ENCODE measurements at regions not wholly inside any gene's neighbourhood (a gene's known extent, or its start where the extent isn't known, plus 50 kb on each side); places are given as distances from the start of the nearest gene placed in this dataset.
"Not testable (repeated sequence)": the region's sequence is repeated elsewhere in the genome, so short reads cannot be mapped to it uniquely, and the experiment has no call there.

DNA sequence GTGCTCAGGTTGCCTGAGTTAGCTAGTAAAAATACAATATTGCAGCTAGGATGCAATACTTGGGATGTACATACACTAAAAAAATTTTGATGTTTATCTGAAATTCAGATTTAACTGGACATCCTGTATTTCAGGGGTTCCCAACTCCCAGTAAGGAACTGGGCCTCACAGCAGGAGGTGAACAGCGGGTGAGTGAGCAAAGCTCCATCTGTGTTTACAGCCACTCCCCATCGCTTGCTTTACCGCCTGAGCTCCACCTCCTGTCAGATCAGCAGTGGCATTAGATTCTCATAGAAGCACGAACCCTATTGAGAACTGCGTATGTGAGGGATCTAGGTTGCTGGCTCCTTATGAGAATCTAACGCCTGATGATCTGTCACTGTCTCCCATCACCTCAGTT lies 285.1 kb upstream of the PROK2 start:
- Mint-ChIP-seq H3K36me3 (ENCODE audit: insufficient read depth) (no peaks in the 10 kb centered on the region), H3K4me1 (ENCODE audit: low read depth in 2 of 2) (no peaks in the 10 kb centered on the region), H3K27me3 (peaks cover 36 to 37% of the 10 kb centered on the region in 2 donors), H3K9me3 (peaks cover 0 to 3% of the 10 kb centered on the region in 2 donors), H3K27ac (peak overlapping the region in 1 of 2 donors; percentile 46), H3K4me3 (no peak overlapping the region)
- DNase-seq: no peak
- ATAC-seq (replicated peaks): no peak

- Mint-ChIP-seq H3K9me3 (peaks cover 0 to under 1% of the 10 kb centered on the region in 2 donors), H3K27ac (peak overlapping the region in 1 of 2 donors; percentile 46), H3K36me3 (ENCODE audit: insufficient read depth) (no peaks in the 10 kb centered on the region), H3K4me1 (ENCODE audit: low read depth in 2 of 2) (no peaks in the 10 kb centered on the region), H3K4me3 (no peak overlapping the region), H3K27me3 (peaks cover 36 to 37% of the 10 kb centered on the region in 2 donors)
- DNase-seq (no peak), ATAC-seq (replicated peaks) (no peak)
These were observed 284.6 kb upstream of the PROK2 start for GRCh38 chr3:72069543-72069942.

DNA sequence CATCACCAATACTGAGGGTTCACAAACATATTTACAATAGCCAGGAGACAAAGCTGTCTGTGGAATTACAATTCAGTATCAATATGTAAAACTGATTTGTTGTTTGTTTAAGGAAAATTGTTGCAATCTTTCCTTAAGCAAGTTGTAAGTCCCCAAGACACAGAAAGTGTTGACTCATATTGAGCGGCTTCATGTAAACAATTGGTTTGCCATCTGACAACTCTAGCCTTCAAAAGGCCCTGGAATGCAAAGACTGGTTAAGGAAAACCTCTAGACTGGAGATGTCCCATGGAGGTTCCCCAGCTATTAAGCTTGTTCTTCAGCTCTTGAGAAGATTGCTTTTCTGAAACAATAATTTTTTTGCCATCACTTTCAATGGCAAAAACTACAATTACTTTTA lies 283.7 kb upstream of the PROK2 start:
- ATAC-seq (replicated peaks) (no peak), DNase-seq (no peak)
- Mint-ChIP-seq H3K36me3 (ENCODE audit: insufficient read depth) (no peaks in the 10 kb centered on the region), H3K9me3 (peaks cover 5 to 7% of the 10 kb centered on the region in 2 donors), H3K4me3 (no peak overlapping the region), H3K27me3 (peaks cover 36 to 44% of the 10 kb centered on the region in 2 donors), H3K27ac (no peak overlapping the region), H3K4me1 (ENCODE audit: low read depth in 2 of 2) (no peaks in the 10 kb centered on the region)

DNA sequence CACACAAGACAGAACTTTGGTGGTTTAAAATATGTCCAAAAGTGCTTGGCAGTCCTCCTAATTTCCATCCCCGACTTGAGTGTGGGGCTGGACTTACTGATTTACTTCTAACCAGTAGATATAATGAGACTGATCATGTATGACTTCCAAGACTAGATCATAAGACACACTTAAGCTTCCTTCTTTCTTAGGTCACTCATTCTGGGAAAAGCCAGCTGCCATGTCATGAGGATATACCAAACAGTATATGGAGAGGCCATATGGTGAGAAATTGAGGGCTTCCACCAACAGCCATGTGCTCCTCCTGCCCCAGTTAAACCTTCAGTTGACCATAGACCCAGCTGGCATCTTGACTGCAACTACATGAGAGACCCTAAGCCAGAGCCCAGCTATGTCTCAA lies 282.8 kb upstream of the PROK2 start:
- Mint-ChIP-seq H3K27ac (no peak overlapping the region), H3K4me1 (ENCODE audit: low read depth in 2 of 2) (no peaks in the 10 kb centered on the region), H3K27me3 (peaks cover 31 to 53% of the 10 kb centered on the region in 2 donors), H3K36me3 (ENCODE audit: insufficient read depth) (no peaks in the 10 kb centered on the region), H3K4me3 (no peak overlapping the region), H3K9me3 (peaks cover 5 to 7% of the 10 kb centered on the region in 2 donors)
- ATAC-seq (replicated peaks) (no peak), DNase-seq (no peak)

DNA sequence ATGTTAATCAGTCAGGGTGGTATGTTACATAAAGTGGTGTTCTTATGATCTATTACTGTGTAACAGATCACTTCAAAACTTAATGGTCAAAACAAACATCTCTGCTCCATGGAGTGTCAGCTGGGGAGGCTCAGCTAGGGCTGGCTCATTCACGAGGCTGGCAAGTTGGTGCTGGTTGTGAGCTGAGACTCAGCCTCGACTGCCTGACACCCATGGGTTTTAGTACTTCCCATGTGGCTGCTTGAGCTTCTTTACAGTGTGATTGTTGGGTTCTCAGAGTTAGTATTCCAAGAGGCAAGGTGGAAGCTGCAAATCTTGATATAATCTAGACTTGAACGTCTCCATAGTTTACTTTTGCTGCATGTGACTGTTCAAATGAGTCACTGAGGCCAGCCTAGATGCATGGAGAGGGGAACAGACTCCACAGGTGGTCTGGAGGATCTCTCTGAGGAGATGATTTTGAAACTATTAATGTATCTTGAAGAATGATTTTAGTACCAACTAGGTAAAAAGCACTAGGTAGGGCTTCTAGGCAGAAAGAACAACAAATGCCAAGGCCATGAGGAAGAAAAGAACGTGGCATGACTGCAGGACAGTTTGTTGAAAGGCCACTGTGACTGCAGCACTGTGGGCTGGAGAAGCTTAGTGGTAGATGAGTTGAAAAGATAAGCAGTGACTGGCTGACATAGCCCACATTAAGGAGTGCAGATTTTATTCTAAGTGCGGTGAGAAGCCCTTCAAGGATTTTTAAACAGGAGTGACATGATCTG lies 281.1 kb upstream of the PROK2 start:
- Mint-ChIP-seq H3K4me1 (ENCODE audit: low read depth in 2 of 2) (no peaks in the 10 kb centered on the region), H3K27me3 (peaks cover 20 to 45% of the 10 kb centered on the region in 2 donors), H3K4me3 (no peak overlapping the region), H3K36me3 (ENCODE audit: insufficient read depth) (no peaks in the 10 kb centered on the region), H3K27ac (no peak overlapping the region), H3K9me3 (peaks cover 5 to 7% of the 10 kb centered on the region in 2 donors)
- DNase-seq (no peak), ATAC-seq (replicated peaks) (no peak)

GRCh38 chr3:72065236-72065635 lies 280.3 kb upstream of the PROK2 start:
- Mint-ChIP-seq H3K27ac (no peak overlapping the region), H3K27me3 (peaks cover 18 to 53% of the 10 kb centered on the region in 2 donors), H3K36me3 (ENCODE audit: insufficient read depth) (no peaks in the 10 kb centered on the region), H3K4me1 (ENCODE audit: low read depth in 2 of 2) (no peaks in the 10 kb centered on the region), H3K9me3 (peaks cover 5 to 7% of the 10 kb centered on the region in 2 donors), H3K4me3 (no peak overlapping the region)
- ATAC-seq (replicated peaks) (no peak), DNase-seq (no peak)

- H3K36me3 Mint-ChIP-seq (ENCODE audit: insufficient read depth); H3K9me3 Mint-ChIP-seq: not testable (repeated sequence)
These were observed 279.8 kb upstream of the PROK2 start for GRCh38 chr3:72064727-72065126.

GRCh38 chr3:72062017-72062416 lies 277.1 kb upstream of the PROK2 start:
- no peak overlapping the region for H3K27ac Mint-ChIP-seq
- no peak for ATAC-seq (replicated peaks)
- H3K9me3 Mint-ChIP-seq: peaks cover 5 to 7% of the 10 kb centered on the region in 2 donors
- H3K4me1 Mint-ChIP-seq (ENCODE audit: low read depth in 2 of 2): no peaks in the 10 kb centered on the region
- H3K36me3 Mint-ChIP-seq (ENCODE audit: insufficient read depth): no peaks in the 10 kb centered on the region
- DNase-seq: no peak
- peaks cover 27 to 55% of the 10 kb centered on the region in 2 donors for H3K27me3 Mint-ChIP-seq
- H3K4me3 Mint-ChIP-seq: no peak overlapping the region

More at GRCh38 chr3:72064727-72065126, 279.8 kb upstream of the PROK2 start:
- H3K4me3 Mint-ChIP-seq; DNase-seq; H3K27ac Mint-ChIP-seq; H3K4me1 Mint-ChIP-seq (ENCODE audit: low read depth in 2 of 2); ATAC-seq (replicated peaks): not testable (repeated sequence)
- H3K27me3 Mint-ChIP-seq: peaks cover 23 to 54% of the 10 kb centered on the region in 2 donors

DNA sequence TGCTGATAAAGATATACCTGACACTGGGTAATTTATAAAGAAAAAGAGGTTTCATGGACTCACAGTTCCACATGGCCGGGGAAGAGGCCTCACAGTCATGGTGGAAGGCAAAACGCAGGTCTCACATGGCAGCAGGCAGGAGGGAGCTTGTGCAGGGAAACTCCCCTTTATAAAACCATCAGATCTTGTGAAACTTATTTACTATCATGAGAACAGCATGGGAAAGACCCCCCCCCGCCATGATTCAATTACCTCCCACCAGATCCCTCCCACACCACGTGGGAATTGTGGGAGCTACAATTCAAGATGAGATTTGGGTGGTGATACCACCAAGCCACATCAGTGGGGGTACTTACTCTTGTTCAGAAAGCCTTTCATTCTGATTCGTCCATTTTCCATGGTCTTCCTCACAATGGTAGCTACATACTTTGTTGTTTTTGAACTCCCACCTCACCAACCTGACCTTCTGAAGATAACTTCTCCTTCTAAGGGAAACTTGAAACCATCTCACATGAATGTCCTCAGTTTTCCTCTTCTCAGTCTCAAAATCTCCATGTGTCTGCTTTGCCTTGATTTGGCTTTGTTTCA lies 275.6 kb upstream of the PROK2 start:
- Mint-ChIP-seq H3K27ac (no peak overlapping the region), H3K4me3 (no peak overlapping the region)
- no peak for DNase-seq

DNA sequence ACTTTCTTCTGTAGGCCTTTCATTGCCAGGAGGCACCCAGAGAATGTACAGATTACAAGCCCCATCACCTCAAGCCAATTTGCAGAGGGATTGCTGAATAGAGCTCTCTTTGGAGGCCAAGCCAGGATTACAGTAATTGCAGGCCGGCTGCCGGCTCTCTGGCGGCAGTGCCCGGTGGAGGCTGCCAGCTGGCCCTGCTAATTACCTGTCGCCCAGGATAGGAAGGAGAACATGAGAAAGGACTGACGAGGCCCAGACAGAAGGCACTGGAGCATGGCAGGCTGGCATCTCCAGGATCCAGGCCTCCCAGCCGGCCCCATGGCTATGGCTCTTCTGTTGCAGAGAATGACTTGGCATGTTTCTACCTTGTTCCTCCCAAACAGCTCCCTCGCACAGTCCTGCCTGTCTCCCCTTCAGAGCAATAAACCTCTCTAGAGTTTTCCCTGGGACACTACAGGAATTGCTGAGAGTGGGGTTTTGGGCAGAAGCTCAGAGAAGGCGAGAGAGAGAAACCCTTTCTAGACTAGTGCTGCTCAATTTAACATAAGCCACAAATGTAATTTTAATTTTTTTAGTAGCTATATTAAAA lies 273.6 kb upstream of the PROK2 start:
- Mint-ChIP-seq H3K27me3 (peaks cover 17 to 48% of the 10 kb centered on the region in 2 donors), H3K9me3 (no peaks in the 10 kb centered on the region), H3K4me1 (ENCODE audit: low read depth in 2 of 2) (no peaks in the 10 kb centered on the region), H3K27ac (no peak overlapping the region), H3K36me3 (ENCODE audit: insufficient read depth) (peaks cover 3% of the 10 kb centered on the region), H3K4me3 (no peak overlapping the region)
- no peak for ATAC-seq (replicated peaks)
- no peak for DNase-seq

More for the DNA sequence above, 275.6 kb upstream of the PROK2 start:
- no peaks in the 10 kb centered on the region for H3K4me1 Mint-ChIP-seq (ENCODE audit: low read depth in 2 of 2)
- H3K36me3 Mint-ChIP-seq (ENCODE audit: insufficient read depth): peaks cover 3% of the 10 kb centered on the region
- H3K27me3 Mint-ChIP-seq: peaks cover 17 to 50% of the 10 kb centered on the region in 2 donors
- no peak for ATAC-seq (replicated peaks)
- peaks cover 5 to 7% of the 10 kb centered on the region in 2 donors for H3K9me3 Mint-ChIP-seq

DNA sequence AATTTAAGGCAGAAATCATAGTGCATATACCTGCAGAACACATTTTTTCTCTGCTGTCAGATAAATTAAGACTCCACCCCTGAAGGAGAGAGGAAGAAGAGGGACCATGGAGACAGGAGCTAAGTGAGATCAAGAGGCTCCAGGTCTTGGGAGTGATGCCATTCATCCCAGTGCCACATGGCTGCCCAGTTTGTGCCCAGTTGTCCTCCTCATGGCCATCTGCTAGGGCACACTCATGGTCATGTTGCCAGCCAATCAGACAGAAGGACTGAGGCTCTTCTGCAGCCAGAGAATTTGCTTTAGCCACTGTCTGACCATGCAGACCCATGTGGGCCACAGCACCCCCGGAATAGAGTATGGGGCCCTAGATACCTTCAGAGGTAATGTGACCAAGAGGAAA lies 270.5 kb upstream of the PROK2 start:
- Mint-ChIP-seq H3K4me1 (ENCODE audit: low read depth in 2 of 2) (no peaks in the 10 kb centered on the region), H3K36me3 (ENCODE audit: insufficient read depth) (peaks cover 3% of the 10 kb centered on the region), H3K9me3 (no peaks in the 10 kb centered on the region), H3K27ac (no peak overlapping the region), H3K4me3 (no peak overlapping the region), H3K27me3 (peaks cover 11 to 25% of the 10 kb centered on the region in 2 donors)
- ATAC-seq (replicated peaks): no peak
- no peak for DNase-seq

GRCh38 chr3:72054976-72055375 lies 270.0 kb upstream of the PROK2 start:
- no peak overlapping the region for H3K4me3 Mint-ChIP-seq
- H3K4me1 Mint-ChIP-seq (ENCODE audit: low read depth in 2 of 2): no peaks in the 10 kb centered on the region
- DNase-seq (no peak), ATAC-seq (replicated peaks) (no peak)
- no peaks in the 10 kb centered on the region for H3K9me3 Mint-ChIP-seq
- peaks cover 3% of the 10 kb centered on the region for H3K36me3 Mint-ChIP-seq (ENCODE audit: insufficient read depth)
- H3K27me3 Mint-ChIP-seq: peaks cover 9 to 20% of the 10 kb centered on the region in 2 donors
- no peak overlapping the region for H3K27ac Mint-ChIP-seq

DNA sequence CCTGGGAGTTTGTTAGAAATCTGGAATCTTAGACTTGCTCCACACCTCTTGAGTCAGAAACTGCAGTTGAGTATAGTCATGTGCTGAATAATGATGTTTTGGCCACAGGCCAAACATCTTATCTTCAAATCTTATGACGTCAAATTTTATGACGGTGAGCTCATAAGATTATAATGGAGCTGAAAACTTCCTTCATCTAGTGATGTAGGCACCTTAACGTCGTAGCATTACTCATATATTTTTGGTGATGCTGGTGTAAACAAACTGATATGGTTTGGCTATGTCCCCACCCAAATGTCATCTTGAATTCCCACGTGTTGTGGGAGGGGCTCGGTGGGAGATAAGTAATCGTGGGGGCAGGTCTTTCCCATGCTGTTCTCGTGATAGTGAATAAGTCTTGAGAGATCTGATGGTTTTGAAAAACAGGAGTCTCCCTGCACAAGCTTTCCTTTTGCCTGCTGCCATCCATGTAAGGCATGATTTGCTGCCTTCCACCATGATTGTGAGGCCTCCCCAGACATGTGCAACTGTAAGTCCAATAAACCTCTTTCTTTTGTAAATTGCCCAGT lies 268.0 kb upstream of the PROK2 start:
- Mint-ChIP-seq H3K36me3 (ENCODE audit: insufficient read depth) (peaks cover 3% of the 10 kb centered on the region), H3K4me1 (ENCODE audit: low read depth in 2 of 2) (no peaks in the 10 kb centered on the region), H3K4me3 (no peak overlapping the region), H3K9me3 (no peaks in the 10 kb centered on the region), H3K27me3 (peaks cover 5 to 30% of the 10 kb centered on the region in 2 donors), H3K27ac (no peak overlapping the region)
- ATAC-seq (replicated peaks): no peak
- no peak for DNase-seq

Data from effector memory CD8-positive, alpha-beta T cell (primary cell).